ENCODE measurements at regions not wholly inside any gene's neighbourhood (a gene's known extent, or its start where the extent isn't known, plus 50 kb on each side); places are given as distances from the start of the nearest gene placed in this dataset.

- peak; percentile 96 for ATAC-seq
- H3K4me1 ChIP-seq = peaks cover 24% of the 10 kb centered on the region
- H3K4me3 ChIP-seq = no peak overlapping the region
- peak; percentile 95 for DNase-seq
- H3K27ac ChIP-seq = peak overlapping the region; percentile 75
- no peaks in the 10 kb centered on the region for H3K9me3 ChIP-seq
- no peaks in the 10 kb centered on the region for H3K27me3 ChIP-seq
- intact Hi-C loops (cut with DNase I) = no loop called here
- TF ChIP-seq CTCF (IDR thresholded peaks at IDR 0.05) = peak; percentile 53
- no peaks in the 10 kb centered on the region for H3K36me3 ChIP-seq
Observed at GRCh38 chr12:68406134-68406576, 74.0 kb upstream of the MDM1 start.

DNA sequence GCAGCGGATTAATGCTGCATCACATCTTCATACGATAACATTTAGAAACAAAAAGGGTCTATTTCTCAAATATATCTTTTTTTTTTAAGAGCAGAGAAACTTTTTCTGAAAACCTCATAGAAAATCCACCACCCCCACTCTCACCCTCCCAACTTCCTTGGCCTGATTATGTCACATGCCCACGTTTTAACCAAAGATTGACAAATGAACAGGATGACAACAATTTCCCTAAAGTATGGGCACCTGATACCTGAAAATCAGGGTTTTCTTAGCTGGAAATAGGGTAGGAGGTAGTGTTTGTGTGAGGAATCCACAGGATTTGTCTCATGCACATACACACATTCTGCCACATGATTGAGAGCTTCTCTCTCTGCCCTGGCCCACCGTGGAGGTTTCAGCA is 74.7 kb upstream of the MDM1 start:
- peaks cover 24% of the 10 kb centered on the region for H3K4me1 ChIP-seq

DNA sequence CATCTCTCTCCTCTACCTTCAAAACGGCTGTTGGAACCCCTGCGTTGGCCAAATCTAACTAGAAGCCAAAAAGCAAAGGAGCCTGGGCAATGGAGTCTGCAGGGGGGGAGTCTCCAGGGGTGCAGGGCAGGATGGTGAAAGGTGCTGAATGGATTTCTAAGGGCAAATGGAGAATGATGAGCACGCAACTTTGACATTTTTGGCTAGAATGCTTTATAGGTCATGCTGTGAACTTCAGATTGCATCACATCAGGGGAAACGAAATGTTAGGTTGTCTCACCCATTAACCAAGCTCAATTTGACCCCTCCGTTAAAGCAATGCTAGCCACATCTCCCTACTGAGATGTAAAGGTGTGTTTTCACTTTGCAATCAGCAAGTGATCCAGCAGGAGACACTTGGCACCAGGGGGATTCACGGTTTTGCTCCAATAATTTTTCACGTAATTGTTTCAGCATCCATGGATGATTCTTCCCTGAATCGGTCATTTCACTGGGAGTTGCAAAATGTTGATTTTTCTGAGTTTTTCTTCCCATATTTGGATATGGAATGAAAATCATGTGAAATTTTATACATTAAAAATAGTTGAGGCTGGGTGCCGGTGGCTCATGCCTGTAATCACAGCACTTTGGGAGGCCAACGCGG is 78.0 kb upstream of the MDM1 start:
- intact Hi-C loops (cut with DNase I) = no loop called here
- H3K4me3 ChIP-seq = no peak overlapping the region

More for the DNA sequence above, 74.7 kb upstream of the MDM1 start:
- Histone ChIP-seq H3K27me3 (no peaks in the 10 kb centered on the region), H3K36me3 (no peaks in the 10 kb centered on the region), H3K9me3 (no peaks in the 10 kb centered on the region), H3K4me3 (no peak overlapping the region), H3K27ac (peak overlapping the region; percentile 75)
- ATAC-seq (no peak), DNase-seq (no peak)
- intact Hi-C loops (cut with DNase I) = no loop called here
- TF ChIP-seq CTCF (IDR thresholded peaks at IDR 0.05) = no peak

DNA sequence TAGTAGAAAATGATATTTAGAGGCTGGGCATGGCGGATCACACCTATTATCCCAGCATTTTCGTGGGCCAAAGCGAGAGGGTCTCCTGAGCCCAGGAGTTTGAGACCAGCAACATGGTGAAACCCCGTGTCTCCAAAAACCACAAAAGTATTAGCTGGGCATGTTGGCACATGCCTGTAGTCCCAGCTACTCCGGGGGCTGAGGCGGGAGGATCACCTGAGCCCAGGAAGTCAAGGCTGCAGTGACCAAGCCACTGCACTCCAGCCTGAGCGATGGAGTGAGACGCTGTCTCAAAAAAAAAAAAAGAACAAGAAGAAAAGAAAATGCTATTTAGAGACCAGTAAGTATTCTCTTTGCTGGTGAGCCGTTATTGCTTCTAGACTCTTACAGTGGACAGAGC is 79.2 kb upstream of the MDM1 start:
- ATAC-seq (no peak), DNase-seq (no peak)
- Histone ChIP-seq H3K4me3 (no peak overlapping the region), H3K27ac (no peak overlapping the region), H3K27me3 (no peaks in the 10 kb centered on the region), H3K4me1 (peaks cover 5% of the 10 kb centered on the region), H3K9me3 (no peaks in the 10 kb centered on the region), H3K36me3 (no peaks in the 10 kb centered on the region)
- intact Hi-C loops (cut with DNase I) = no loop called here
- no peak for TF ChIP-seq CTCF (IDR thresholded peaks at IDR 0.05)

More for the DNA sequence above, 78.0 kb upstream of the MDM1 start:
- H3K9me3 ChIP-seq = no peaks in the 10 kb centered on the region
- no peak for TF ChIP-seq CTCF (IDR thresholded peaks at IDR 0.05)
- H3K4me1 ChIP-seq = peaks cover 17% of the 10 kb centered on the region
- no peak for DNase-seq
- no peaks in the 10 kb centered on the region for H3K27me3 ChIP-seq
- no peak for ATAC-seq
- H3K27ac ChIP-seq = no peak overlapping the region
- no peaks in the 10 kb centered on the region for H3K36me3 ChIP-seq

DNA sequence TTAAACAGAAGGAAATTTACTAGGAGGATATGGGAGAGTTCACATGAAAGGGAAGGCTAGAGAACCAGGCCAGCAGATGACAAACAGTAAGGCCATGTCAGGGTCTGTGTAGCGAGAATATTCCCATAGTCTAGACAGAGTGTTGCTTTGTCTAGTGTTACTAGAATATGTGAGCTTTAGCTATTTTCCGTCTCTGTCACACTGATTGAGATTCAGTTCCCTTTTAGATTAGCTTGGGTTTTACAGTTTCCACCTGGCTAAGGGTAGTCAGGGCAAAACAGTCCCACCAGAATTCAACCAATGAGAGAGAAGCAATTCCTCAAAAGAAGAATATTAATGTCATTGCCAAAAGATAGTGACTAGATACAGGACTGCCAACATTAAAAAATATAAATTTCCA is 82.8 kb upstream of the MDM1 start:
- H3K36me3 ChIP-seq = no peaks in the 10 kb centered on the region
- no peak for ATAC-seq
- no peaks in the 10 kb centered on the region for H3K9me3 ChIP-seq
- H3K4me1 ChIP-seq = no peaks in the 10 kb centered on the region
- H3K27me3 ChIP-seq = no peaks in the 10 kb centered on the region
- no peak for DNase-seq
- no peak for TF ChIP-seq CTCF (IDR thresholded peaks at IDR 0.05)
- H3K4me3 ChIP-seq = no peak overlapping the region
- intact Hi-C loops (cut with DNase I) = no loop called here
- H3K27ac ChIP-seq = no peak overlapping the region

- Histone ChIP-seq H3K27ac (no peak overlapping the region), H3K27me3 (no peaks in the 10 kb centered on the region), H3K4me3 (no peak overlapping the region), H3K36me3 (no peaks in the 10 kb centered on the region), H3K9me3 (no peaks in the 10 kb centered on the region), H3K4me1 (no peaks in the 10 kb centered on the region)
- intact Hi-C loops (cut with DNase I) = no loop called here
- no peak for DNase-seq
- TF ChIP-seq CTCF (IDR thresholded peaks at IDR 0.05) = no peak
- ATAC-seq = no peak
Observed at GRCh38 chr12:68416350-68416749, 84.2 kb upstream of the MDM1 start.
